NCI-H2081 (cell line): ENCODE measurements at regions not wholly inside any gene's neighbourhood (a gene's known extent, or its start where the extent isn't known, plus 50 kb on each side); places are given as distances from the start of the nearest gene placed in this dataset.

Source experiments
- DNase-seq, 2 experiments: peaks; one replicate each; lab custom pipeline; 2025; lab: John Stamatoyannopoulos, UW

GRCh38 chr13:106234636-106235035, 300.8 kb downstream of the EFNB2 start:
- no peak for DNase-seq

- no peak for DNase-seq
These were observed 302.2 kb downstream of the EFNB2 start for GRCh38 chr13:106233134-106233735.

- DNase-seq: peak in 1 of 2 experiments; percentile 47
These were observed 302.8 kb downstream of the EFNB2 start for GRCh38 chr13:106232681-106233080.

GRCh38 chr13:106230450-106230849, 305.0 kb downstream of the EFNB2 start:
- no peak for DNase-seq

GRCh38 chr13:106225126-106225525, 310.3 kb downstream of the EFNB2 start:
- DNase-seq: no peak

GRCh38 chr13:106220211-106220610, 315.3 kb downstream of the EFNB2 start:
- DNase-seq: no peak

- DNase-seq: no peak
These were observed 322.3 kb downstream of the EFNB2 start for GRCh38 chr13:106213028-106213757.

- no peak for DNase-seq
These were observed 323.0 kb downstream of the EFNB2 start for GRCh38 chr13:106212386-106213010.

- DNase-seq: no peak
These were observed 325.1 kb downstream of the EFNB2 start for GRCh38 chr13:106210324-106210723.

GRCh38 chr13:106205871-106206270, 329.6 kb downstream of the EFNB2 start:
- no peak for DNase-seq

- no peak for DNase-seq
These were observed 338.0 kb downstream of the EFNB2 start for GRCh38 chr13:106197496-106197895.

- no peak for DNase-seq
These were observed 347.9 kb downstream of the EFNB2 start for GRCh38 chr13:106187501-106188095.

GRCh38 chr13:106187101-106187500, 348.4 kb downstream of the EFNB2 start:
- no peak for DNase-seq

GRCh38 chr13:106186366-106187030, 349.0 kb downstream of the EFNB2 start:
- no peak for DNase-seq

- no peak for DNase-seq
These were observed 350.7 kb downstream of the EFNB2 start for GRCh38 chr13:106184790-106185189.

- no peak for DNase-seq
These were observed 351.9 kb downstream of the EFNB2 start for GRCh38 chr13:106183410-106184065.

GRCh38 chr13:106182404-106182803, 353.1 kb downstream of the EFNB2 start:
- DNase-seq: no peak

GRCh38 chr13:106178816-106179215, 356.6 kb downstream of the EFNB2 start:
- DNase-seq: no peak

- DNase-seq: no peak
These were observed 358.3 kb downstream of the EFNB2 start for GRCh38 chr13:106177146-106177545.

GRCh38 chr13:106176117-106176516, 359.3 kb downstream of the EFNB2 start:
- DNase-seq: no peak

- DNase-seq: no peak
These were observed 361.4 kb downstream of the EFNB2 start for GRCh38 chr13:106173891-106174610.
